HG03439 (cell line): ENCODE measurements at regions not wholly inside any gene's neighbourhood (a gene's known extent, or its start where the extent isn't known, plus 50 kb on each side); places are given as distances from the start of the nearest gene placed in this dataset.
A peak's percentile ranks its signal among the peaks of the same experiment; 100 is the strongest.

Source experiments
- ATAC-seq: cut with Tn5 transposase; IDR thresholded peaks from one replicate; pipeline ENCODE4 v1.9.1; 2021; ENCODE audit warnings: mild to moderate bottlenecking, moderate library complexity; ENCODE audit not compliant: unreplicated experiment

GRCh38 chr2:42888321-42889245 lies 96.2 kb upstream of the HAAO start:
- no peak for ATAC-seq

GRCh38 chr2:42886921-42887320 lies 94.5 kb upstream of the HAAO start:
- no peak for ATAC-seq

- no peak for ATAC-seq
Measured at GRCh38 chr2:42882756-42883155, 90.4 kb upstream of the HAAO start.

DNA sequence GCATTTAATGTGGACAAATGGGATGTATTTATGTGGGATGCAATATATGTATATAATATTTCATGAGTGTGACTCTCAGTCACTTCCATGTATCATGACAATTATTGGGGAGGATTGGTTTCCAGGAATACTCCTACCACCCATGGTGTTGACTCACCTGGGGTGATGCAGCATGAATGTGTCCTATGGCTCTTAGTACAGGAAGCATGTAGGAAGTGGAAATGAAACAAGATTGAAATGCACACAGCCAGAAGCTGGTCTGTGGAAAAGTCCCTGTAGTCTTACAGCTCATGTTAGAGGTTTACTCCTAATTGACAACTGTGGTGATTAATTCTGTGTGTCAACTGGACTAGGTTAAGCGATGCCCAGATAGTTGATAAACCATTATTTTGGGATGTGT lies 89.3 kb upstream of the HAAO start:
- no peak for ATAC-seq

- no peak for ATAC-seq
Measured at GRCh38 chr2:42880738-42881690, 88.6 kb upstream of the HAAO start.

DNA sequence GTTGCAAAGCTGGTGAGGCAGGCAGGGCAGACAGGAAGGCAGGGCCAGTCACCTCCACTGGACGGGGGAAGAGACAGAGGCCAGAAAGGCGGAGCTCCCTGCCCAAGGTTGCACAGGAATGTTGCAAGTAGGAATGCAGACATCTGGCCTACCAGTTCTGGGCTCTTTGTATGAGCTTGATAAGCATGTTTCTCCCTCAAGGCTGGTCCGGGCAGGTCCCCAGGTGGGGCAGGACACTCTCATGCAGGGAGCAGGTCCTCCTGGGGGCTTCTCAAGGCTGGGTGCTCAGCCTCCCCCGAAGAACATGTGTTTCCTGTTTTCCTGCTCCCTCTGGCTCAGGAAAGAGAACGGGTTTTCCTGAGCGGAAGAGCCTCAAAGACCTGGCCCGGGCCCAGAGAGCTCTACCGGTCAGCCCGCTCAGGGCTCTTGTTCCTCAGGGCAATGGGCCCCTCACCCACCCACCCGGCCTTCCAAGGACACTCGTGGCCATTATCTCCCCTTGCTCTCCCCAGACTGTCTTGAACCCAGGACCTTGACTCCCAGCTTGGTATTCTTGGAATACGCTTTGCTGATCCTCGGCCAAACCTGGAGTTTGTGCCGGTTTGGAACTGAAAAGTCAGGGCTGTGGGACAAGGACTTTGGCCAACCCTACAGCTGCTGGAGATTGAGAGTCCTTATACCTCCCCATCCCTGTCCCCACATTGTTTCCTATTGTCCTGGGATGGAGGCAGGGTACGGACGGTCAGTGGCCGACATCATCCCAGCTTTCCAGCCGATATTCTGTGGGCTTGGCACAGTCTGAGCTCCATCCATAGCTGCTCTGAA lies 87.7 kb upstream of the HAAO start:
- ATAC-seq: no peak

DNA sequence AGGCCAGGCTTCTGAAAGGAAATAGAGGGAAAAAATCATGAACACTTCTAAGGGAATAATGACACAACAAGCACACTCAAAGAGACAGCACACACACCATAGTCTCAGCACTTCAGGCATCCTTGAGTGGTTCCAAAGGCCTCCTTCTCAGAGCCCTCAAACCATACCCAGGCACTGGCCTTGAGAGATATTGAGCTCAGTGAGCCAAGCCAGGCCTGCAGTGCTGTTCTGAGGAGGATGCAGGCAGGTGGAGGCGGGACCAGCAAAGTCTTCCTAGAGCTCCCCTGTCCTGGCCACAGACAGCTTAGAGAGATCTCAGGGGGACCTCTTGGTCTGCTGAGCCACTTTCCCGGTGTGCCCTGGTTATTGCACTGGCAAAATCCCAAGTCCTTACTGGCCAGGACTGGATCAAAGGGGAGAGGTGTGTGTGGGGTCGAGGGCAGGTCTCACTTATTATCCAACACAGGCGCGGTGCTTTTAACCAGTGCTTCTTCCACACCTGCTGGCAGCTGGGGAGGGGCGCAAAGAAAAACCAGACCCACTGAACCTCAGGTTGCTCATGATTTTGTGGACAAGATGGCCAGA lies 86.8 kb upstream of the HAAO start:
- ATAC-seq: no peak

DNA sequence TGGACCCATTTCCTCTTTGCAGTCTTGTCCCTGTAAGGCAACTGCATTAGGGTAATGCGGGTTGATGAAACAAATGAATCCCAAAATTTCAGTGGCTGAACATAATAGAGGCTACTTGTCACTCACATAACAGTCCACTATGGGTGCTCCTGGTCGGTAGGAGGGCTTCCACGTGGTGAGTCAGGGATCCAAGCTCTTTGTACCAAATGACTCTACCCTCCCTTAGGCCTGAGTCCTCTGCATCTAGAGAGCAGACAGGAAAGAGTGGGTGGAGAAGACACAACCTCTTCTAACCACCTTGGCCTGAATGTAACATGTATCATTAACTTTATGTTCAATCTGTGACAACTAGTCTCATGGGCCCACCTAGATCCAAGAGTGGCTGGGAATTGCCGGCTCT lies 86.2 kb upstream of the HAAO start:
- peak; percentile 61 for ATAC-seq

DNA sequence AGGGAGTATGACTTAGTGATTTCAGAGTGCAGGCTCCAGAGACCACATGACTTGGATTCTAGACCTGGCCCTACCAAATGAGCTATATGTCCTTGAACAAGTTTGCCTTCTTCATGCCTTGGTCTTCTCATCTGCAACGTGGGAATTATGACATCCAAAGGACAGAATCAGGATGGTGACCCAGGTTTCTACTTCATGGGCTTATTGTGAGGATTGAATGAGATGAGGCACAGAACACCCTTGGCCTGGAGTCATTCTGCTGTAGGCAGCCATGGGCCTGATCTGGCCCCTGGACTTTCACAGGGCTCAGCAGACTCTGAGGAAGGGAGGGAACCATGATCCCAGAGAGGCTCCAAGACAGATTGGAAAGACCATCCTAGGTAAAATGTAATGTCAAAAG lies 85.6 kb upstream of the HAAO start:
- ATAC-seq: no peak

DNA sequence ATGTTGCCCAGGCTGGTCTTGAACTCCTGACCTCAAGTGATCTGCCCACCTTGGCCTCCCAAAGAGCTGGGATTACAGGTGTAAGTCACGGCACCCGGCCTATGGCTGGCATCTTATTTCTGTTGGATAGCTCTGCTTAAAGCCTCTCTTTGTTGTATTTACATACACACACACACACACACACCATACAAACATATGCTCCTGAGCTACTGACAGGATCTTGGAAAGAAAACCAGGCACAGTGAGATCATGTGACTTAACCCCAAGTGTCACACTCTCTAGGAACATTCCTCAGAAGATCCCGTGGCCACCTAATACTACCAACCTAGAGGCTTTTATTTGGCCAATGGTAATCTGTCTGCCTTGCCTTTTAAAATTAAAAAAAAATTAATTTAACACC lies 85.1 kb upstream of the HAAO start:
- no peak for ATAC-seq

- ATAC-seq: no peak
Measured at GRCh38 chr2:42876326-42876751, 84.0 kb upstream of the HAAO start.

DNA sequence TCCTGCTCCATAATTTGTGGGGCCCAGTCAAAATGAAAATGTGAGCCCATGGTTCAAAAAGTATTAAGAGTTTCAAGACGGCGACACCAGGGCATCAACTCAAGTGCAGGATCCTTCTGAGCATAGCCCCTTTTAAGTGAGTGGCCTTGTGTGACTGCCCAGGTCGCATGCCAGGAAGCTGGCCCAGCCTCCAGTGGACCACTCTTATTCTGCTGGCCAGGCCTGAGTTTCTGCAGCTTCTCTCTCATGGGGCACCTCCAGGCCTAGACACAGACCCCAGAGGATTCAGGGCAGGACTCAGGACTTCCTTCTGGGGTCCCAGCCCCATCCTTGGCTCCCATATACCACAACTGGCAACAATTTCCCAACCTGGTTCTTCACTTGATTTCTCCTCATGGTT lies 83.5 kb upstream of the HAAO start:
- ATAC-seq: no peak

DNA sequence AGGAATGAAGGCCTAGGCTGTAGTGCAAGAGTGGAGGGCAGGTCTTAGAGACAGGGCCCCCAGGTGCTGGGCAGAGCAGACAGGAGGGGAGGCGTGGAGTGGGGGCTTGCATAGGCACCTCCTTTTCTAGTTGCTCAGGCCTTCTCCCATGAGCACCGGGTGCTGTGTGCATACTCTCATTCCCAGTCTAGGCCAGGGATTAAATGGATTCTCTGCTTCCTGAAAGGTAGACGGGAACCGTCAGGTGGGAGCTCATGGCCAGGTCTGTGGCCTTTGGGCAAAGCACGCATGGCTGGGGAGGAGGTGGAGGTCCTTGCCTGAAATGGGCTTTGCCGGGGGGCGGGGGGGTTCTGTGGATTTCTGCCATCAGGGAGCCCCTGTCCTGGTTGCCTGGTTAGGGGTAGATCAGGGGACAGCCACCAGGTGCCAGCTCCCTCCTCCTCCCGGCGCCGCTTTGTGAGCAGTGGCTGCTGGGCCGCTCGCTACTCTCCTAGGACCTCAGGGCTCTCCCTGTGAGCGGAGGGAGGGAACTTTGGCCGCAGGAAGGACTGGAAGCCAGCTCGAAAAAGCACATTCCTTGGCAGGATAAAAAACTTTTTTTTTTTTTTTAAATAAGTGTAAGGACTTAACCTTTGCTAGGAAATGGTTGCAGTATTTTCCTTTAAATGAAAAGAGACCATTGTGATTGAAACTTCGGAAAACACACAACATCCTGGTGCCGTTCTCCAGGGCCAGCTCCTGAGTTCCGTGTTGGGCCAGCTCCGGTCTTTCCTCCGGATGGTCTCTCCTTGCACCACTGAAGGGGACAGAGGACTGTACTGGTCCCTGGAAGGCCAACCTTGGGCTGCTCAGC lies 82.8 kb upstream of the HAAO start:
- no peak for ATAC-seq

- no peak for ATAC-seq
Measured at GRCh38 chr2:42872721-42873120, 80.3 kb upstream of the HAAO start.

- ATAC-seq: no peak
Measured at GRCh38 chr2:42871372-42871771, 79.0 kb upstream of the HAAO start.

DNA sequence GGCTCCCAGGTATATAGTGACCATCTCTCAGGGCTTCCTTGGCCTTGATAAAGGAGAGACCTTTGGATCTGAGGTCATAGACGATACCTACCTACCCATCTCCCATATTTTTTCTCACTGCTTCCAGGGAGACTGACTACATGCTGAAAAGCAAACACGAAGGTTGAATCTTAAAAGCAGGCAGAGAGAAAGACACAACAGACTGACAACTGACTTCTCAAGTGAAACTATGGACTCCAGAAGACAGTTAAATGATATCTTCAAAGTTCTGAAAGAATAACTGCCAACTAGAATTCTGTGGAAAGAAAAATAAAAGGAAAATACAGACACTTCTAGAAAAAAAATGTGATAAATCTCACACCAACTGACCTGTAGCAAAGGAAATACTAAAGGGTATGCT lies 76.5 kb upstream of the HAAO start:
- ATAC-seq: no peak

- no peak for ATAC-seq
Measured at GRCh38 chr2:42868096-42868495, 75.7 kb upstream of the HAAO start.

- ATAC-seq: no peak
Measured at GRCh38 chr2:42867093-42868065, 75.0 kb upstream of the HAAO start.
